B cell (primary cell): ENCODE measurements at regions not wholly inside any gene's neighbourhood (a gene's known extent, or its start where the extent isn't known, plus 50 kb on each side); places are given as distances from the start of the nearest gene placed in this dataset.

ENCODE experiments used
- ATAC-seq: fragments of 200-7000 bp; cut with Tn5 transposase; one replicate; pipeline ENCODE4 v1.10.0; 2021; ENCODE audit warnings: low read depth, mild to moderate bottlenecking, moderate number of reproducible peaks, moderate library complexity
- CTCF ChIA-PET: fragments of 350-600 bp; sonication (Branson Sonifier 250); formaldehyde crosslinking; loops from one replicate; lab custom pipeline; 2021; ENCODE audit warnings: antibody characterized with exemption, inconsistent platforms; lab: Charles Lee
- POLR2A ChIA-PET: fragments of 350-600 bp; sonication (Branson Sonifier 250); formaldehyde crosslinking; loops from one replicate; lab custom pipeline; 2021; ENCODE audit warnings: antibody characterized with exemption; lab: Charles Lee
- DNase-seq: peaks from one replicate; pipeline ENCODE4 v3.0.0; 2013
- H2AFZ ChIP-seq: 2 replicates; pipeline ENCODE4 v1.6.1; 2012; ENCODE audit warnings: mild to moderate bottlenecking, low read depth, low read length; ENCODE audit not compliant: insufficient read depth, poor library complexity, severe bottlenecking
- H3K27ac ChIP-seq, 2 donors: 1 replicate in 1 of 2; 2 replicates in 1 of 2; pipeline ENCODE4 v1.5.1; 2012 to 2013; ENCODE audit warnings: low read length in 2 of 2, mild to moderate bottlenecking in 2 of 2, moderate library complexity in 1 of 2
- H3K27me3 ChIP-seq, 4 experiments: fragments of 200-600 bp in 1 of 4; sonication (generic) in 1 of 4; replicated peaks in 1 of 4; 1 replicate in 2 of 4; 2 replicates in 2 of 4; pipeline versions ENCODE4 v1.6.1 to v1.7.0; 2013 to 2016; ENCODE audit warnings: low read length in 3 of 4, mild to moderate bottlenecking in 2 of 4, mixed read lengths in 1 of 4, moderate library complexity in 1 of 4; ENCODE audit not compliant: insufficient read depth in 4 of 4, control insufficient read depth in 3 of 4; ENCODE audit errors: control extremely low read depth in 1 of 4
- H3K36me3 ChIP-seq, 2 experiments: replicated peaks in 1 of 2; 1 replicate in 1 of 2; 2 replicates in 1 of 2; pipeline versions ENCODE4 v1.6.1 to v1.7.1; 2013; ENCODE audit warnings: low read length in 1 of 2; ENCODE audit not compliant: insufficient read depth in 2 of 2, control insufficient read depth in 1 of 2; ENCODE audit errors: control extremely low read depth in 1 of 2, extremely low read depth in 1 of 2
- H3K4me1 ChIP-seq, 2 donors: fragments of 200-600 bp in 1 of 2; sonication (generic) in 1 of 2; 1 replicate in 1 of 2; 2 replicates in 1 of 2; pipeline versions ENCODE4 v1.5.1 to v1.6.1; 2013 to 2017; ENCODE audit warnings: low read length in 2 of 2; ENCODE audit not compliant: control insufficient read depth in 2 of 2, insufficient read depth in 2 of 2
- H3K4me2 ChIP-seq: replicated peaks from 2 replicates; pipeline ENCODE3; 2012; ENCODE audit warnings: mild to moderate bottlenecking, low read depth, low read length; ENCODE audit not compliant: poor library complexity, severe bottlenecking
- H3K4me3 ChIP-seq, 5 experiments: fragments of 200-600 bp in 1 of 5; sonication (generic) in 1 of 5; 1 replicate in 3 of 5; 2 replicates in 2 of 5; pipeline versions ENCODE4 v1.5.1 to v1.7.0; 2011 to 2016; ENCODE audit warnings: low read length in 4 of 5, mild to moderate bottlenecking in 4 of 5, low read depth in 2 of 5, control low read depth in 1 of 5, moderate library complexity in 1 of 5; ENCODE audit not compliant: insufficient read depth in 1 of 5; ENCODE audit errors: control extremely low read depth in 1 of 5, extremely low read depth in 1 of 5
- H3K79me2 ChIP-seq: fragments of 200-600 bp; sonication (generic); one replicate; pipeline ENCODE4 v1.6.0; 2016; ENCODE audit warnings: low read length; ENCODE audit not compliant: control insufficient read depth, insufficient read depth
- H3K9ac ChIP-seq: fragments of 200-600 bp; sonication (generic); 2 replicates; pipeline ENCODE4 v1.6.1; 2017; ENCODE audit warnings: mild to moderate bottlenecking, low read length, moderate library complexity
- H3K9me3 ChIP-seq, 3 donors: one replicate each; pipeline versions ENCODE4 v1.6.1 to v1.7.1; 2013; ENCODE audit warnings: low read length in 2 of 3; ENCODE audit not compliant: control insufficient read depth in 2 of 3, insufficient read depth in 1 of 3; ENCODE audit errors: control extremely low read depth in 1 of 3
- H4K20me1 ChIP-seq: 2 replicates; pipeline ENCODE4 v1.6.0; 2012; ENCODE audit warnings: mild to moderate bottlenecking, low read length; ENCODE audit not compliant: insufficient read depth, control insufficient read depth, poor library complexity, severe bottlenecking
- H3K27ac Mint-ChIP-seq: one replicate; pipeline ENCODE4 v1.8.0; 2021; ENCODE audit warnings: mixed read lengths
- H3K27me3 Mint-ChIP-seq: one replicate; pipeline ENCODE4 v1.8.0; 2021; ENCODE audit warnings: mixed read lengths
- H3K4me1 Mint-ChIP-seq: one replicate; pipeline ENCODE4 v1.8.0; 2021; ENCODE audit warnings: mixed read lengths
- H3K4me3 Mint-ChIP-seq: one replicate; pipeline ENCODE4 v1.8.0; 2021; ENCODE audit warnings: mixed read lengths
- H3K9me3 Mint-ChIP-seq: one replicate; pipeline ENCODE4 v1.8.0; 2022; ENCODE audit warnings: mixed read lengths; ENCODE audit not compliant: insufficient read depth
- CTCF ChIP-seq: fragments of 200-600 bp; IDR thresholded peaks from one replicate; pipeline ENCODE4 v1.8.0; 2022; ENCODE audit warnings: antibody characterized with exemption, mild to moderate bottlenecking
- EZH2 ChIP-seq: IDR thresholded peaks from 2 replicates; pipeline ENCODE4 v1.6.1; 2012; ENCODE audit warnings: borderline replicate concordance, low read depth, mild to moderate bottlenecking, moderate library complexity, low read length; ENCODE audit not compliant: insufficient read depth, poor library complexity, severe bottlenecking
- WGBS: methylation state at CpG from one replicate; pipeline ENCODE4 v1.1.5; 2013; ENCODE audit warnings: missing lambda C conversion rate; ENCODE audit not compliant: insufficient coverage; 5-methylcytosine and 5-hydroxymethylcytosine counted together
- intact Hi-C: fragments of 100-400 bp; cut with micrococcal nuclease; formaldehyde crosslinking; loops from one replicate; pipeline ENCODE4 v1.10.0; 2022

DNA sequence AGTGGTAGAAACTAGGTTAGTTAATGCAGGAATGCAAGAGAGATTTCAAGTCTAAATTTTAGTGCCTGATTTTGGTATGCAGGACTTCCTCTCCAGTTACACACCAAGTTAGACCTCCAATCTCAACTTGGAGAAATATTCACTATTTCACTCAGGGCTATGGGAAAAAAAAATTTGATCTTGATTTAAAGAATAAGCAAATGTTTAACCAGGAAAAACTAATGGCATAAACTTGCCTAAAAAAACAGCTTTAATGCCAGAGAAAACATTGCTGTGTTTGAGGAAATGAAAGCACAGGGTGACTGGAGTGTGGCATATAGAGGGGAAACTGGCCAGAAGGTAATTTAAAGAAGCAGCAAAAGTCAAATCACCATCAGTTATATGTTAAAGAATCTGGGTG is 575.4 kb upstream of the LRRC4C start:
- H3K27me3 Mint-ChIP-seq: no peaks in the 10 kb centered on the region
- DNase-seq: no peak

GRCh38 chr11:42036201-42036600 is 576.7 kb upstream of the LRRC4C start:
- intact Hi-C loops: no loop called here
- no peak overlapping the region for H3K4me3 Mint-ChIP-seq
- H3K9me3 Mint-ChIP-seq: no peaks in the 10 kb centered on the region
- CTCF ChIA-PET: no interaction called here
- POLR2A ChIA-PET: no interaction called here
- Histone ChIP-seq H2AFZ (no peak overlapping the region), H3K4me3 (no peak overlapping the region), H4K20me1 (no peaks in the 10 kb centered on the region), H3K27ac (no peak overlapping the region), H3K36me3 (no peaks in the 10 kb centered on the region), H3K27me3 (no peaks in the 10 kb centered on the region), H3K9ac (no peak overlapping the region), H3K4me1 (no peaks in the 10 kb centered on the region), H3K4me2 (no peak overlapping the region), H3K9me3 (no peaks in the 10 kb centered on the region), H3K79me2 (no peaks in the 10 kb centered on the region)
- no peaks in the 10 kb centered on the region for H3K4me1 Mint-ChIP-seq
- DNase-seq (no peak), ATAC-seq (no peak)
- TF ChIP-seq EZH2 (no peak), CTCF (no peak)
- no peak overlapping the region for H3K27ac Mint-ChIP-seq
- no peaks in the 10 kb centered on the region for H3K27me3 Mint-ChIP-seq
- no CpG with 5 or more reads among the region's 2 CpGs for WGBS

More for the DNA sequence above, 575.4 kb upstream of the LRRC4C start:
- H3K4me1 ChIP-seq: no peaks in the 10 kb centered on the region
- no peaks in the 10 kb centered on the region for H3K36me3 ChIP-seq
- peaks cover 0 to 3% (median 0%) of the 10 kb centered on the region in 3 donors for H3K9me3 ChIP-seq
- no peak overlapping the region for H3K9ac ChIP-seq
- no peak overlapping the region for H3K4me3 ChIP-seq
- ChIA-PET CTCF (no interaction called here), POLR2A (no interaction called here)
- TF ChIP-seq CTCF (no peak), EZH2 (no peak)
- no peak overlapping the region for H3K27ac Mint-ChIP-seq
- H3K9me3 Mint-ChIP-seq: no peaks in the 10 kb centered on the region
- H3K79me2 ChIP-seq: no peaks in the 10 kb centered on the region
- no peak overlapping the region for H2AFZ ChIP-seq
- no peak overlapping the region for H3K4me2 ChIP-seq
- intact Hi-C loops: no loop called here
- no peaks in the 10 kb centered on the region for H4K20me1 ChIP-seq
- no peaks in the 10 kb centered on the region for H3K4me1 Mint-ChIP-seq
- no peak overlapping the region for H3K27ac ChIP-seq
- no peak overlapping the region for H3K4me3 Mint-ChIP-seq
- H3K27me3 ChIP-seq: no peaks in the 10 kb centered on the region
- no peak for ATAC-seq
